HepG2 (cell line): ENCODE measurements at regions not wholly inside any gene's neighbourhood (a gene's known extent, or its start where the extent isn't known, plus 50 kb on each side); places are given as distances from the start of the nearest gene placed in this dataset.

Experiments used
- CEBPB ChIP-seq: IDR thresholded peaks from 2 replicates; pipeline ENCODE4 v1.6.1; 2011; ENCODE audit warnings: low read depth, low read length, improper control_type of control experiment, borderline replicate concordance
- HDAC6 ChIP-seq: fragments of 200-600 bp; sonication (generic); IDR thresholded peaks from 2 replicates; pipeline ENCODE4 v1.7.0; 2017; ENCODE audit warnings: mild to moderate bottlenecking, antibody characterized with exemption, low read length, low read depth
- MED1 ChIP-seq: sonication (generic); formaldehyde crosslinking; IDR thresholded peaks from 2 replicates; pipeline ENCODE4 v1.4.0; 2020; ENCODE audit warnings: missing genetic modification reagents
- SNRNP70 ChIP-seq: fragments of 200-400 bp; formaldehyde crosslinking; IDR thresholded peaks from 2 replicates; pipeline ENCODE4 v1.6.1; 2017; ENCODE audit warnings: mild to moderate bottlenecking, low read depth, low read length, moderate library complexity
- TOPORS ChIP-seq: sonication (generic); formaldehyde crosslinking; IDR thresholded peaks from 2 replicates; pipeline ENCODE4 v1.8.0; 2023; ENCODE audit warnings: mild to moderate bottlenecking, missing genetic modification reagents
- ZBTB8A ChIP-seq: sonication (generic); formaldehyde crosslinking; IDR thresholded peaks from 2 replicates; pipeline ENCODE4 v1.4.0; 2020; ENCODE audit warnings: mild to moderate bottlenecking, low read depth, missing genetic modification reagents, borderline replicate concordance
- ZNF335 ChIP-seq: sonication (generic); formaldehyde crosslinking; IDR thresholded peaks from 2 replicates; pipeline ENCODE4 v1.4.0; 2020; ENCODE audit warnings: missing genetic modification reagents
- TF ChIP-seq, protein P1 (sequence below): sonication (generic); formaldehyde crosslinking; IDR thresholded peaks from 2 replicates; pipeline ENCODE4 v1.5.0; 2020; ENCODE audit warnings: mild to moderate bottlenecking, missing genetic modification reagents, moderate library complexity

DNA sequence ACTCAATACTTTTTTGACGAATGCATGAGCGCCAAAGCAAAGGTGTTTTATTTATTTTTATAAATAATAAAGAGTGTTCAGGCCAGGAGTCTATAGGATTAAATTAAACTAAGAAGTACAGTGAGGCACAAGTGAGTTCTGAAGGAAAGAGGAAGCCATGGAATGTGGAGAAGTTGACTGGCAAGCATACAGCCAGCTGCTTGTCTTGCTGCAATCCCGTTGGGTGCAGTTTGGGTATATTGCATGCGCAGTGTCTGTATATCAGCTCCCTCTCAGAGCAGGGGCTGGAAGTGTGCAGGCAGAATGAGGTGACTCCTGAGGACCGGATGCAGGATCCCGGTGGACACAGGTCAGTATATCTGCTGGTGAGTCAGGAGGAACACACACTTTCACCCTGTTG lies 315.6 kb downstream of the ZSWIM6 start:
- TF ChIP-seq, protein P1, sequence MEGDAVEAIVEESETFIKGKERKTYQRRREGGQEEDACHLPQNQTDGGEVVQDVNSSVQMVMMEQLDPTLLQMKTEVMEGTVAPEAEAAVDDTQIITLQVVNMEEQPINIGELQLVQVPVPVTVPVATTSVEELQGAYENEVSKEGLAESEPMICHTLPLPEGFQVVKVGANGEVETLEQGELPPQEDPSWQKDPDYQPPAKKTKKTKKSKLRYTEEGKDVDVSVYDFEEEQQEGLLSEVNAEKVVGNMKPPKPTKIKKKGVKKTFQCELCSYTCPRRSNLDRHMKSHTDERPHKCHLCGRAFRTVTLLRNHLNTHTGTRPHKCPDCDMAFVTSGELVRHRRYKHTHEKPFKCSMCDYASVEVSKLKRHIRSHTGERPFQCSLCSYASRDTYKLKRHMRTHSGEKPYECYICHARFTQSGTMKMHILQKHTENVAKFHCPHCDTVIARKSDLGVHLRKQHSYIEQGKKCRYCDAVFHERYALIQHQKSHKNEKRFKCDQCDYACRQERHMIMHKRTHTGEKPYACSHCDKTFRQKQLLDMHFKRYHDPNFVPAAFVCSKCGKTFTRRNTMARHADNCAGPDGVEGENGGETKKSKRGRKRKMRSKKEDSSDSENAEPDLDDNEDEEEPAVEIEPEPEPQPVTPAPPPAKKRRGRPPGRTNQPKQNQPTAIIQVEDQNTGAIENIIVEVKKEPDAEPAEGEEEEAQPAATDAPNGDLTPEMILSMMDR (CRISPR knock-in tag), result no peak
- no peak for TF ChIP-seq SNRNP70
- no peak for TF ChIP-seq MED1 (CRISPR knock-in tag)
- no peak for TF ChIP-seq HDAC6
- TF ChIP-seq ZBTB8A (CRISPR knock-in tag), result no peak
- no peak for TF ChIP-seq CEBPB
- TF ChIP-seq ZNF335 (CRISPR knock-in tag), result no peak
- no peak for TF ChIP-seq TOPORS (CRISPR knock-in tag)
